NCI-H748 (cell line): ENCODE measurements at regions not wholly inside any gene's neighbourhood (a gene's known extent, or its start where the extent isn't known, plus 50 kb on each side); places are given as distances from the start of the nearest gene placed in this dataset.
"Not testable (repeated sequence)": the region's sequence is repeated elsewhere in the genome, so short reads cannot be mapped to it uniquely, and the experiment has no call there.

Experiments
- DNase-seq: peaks from one replicate; lab custom pipeline; 2025; ENCODE audit not compliant: unreplicated experiment; lab: John Stamatoyannopoulos, UW

DNA sequence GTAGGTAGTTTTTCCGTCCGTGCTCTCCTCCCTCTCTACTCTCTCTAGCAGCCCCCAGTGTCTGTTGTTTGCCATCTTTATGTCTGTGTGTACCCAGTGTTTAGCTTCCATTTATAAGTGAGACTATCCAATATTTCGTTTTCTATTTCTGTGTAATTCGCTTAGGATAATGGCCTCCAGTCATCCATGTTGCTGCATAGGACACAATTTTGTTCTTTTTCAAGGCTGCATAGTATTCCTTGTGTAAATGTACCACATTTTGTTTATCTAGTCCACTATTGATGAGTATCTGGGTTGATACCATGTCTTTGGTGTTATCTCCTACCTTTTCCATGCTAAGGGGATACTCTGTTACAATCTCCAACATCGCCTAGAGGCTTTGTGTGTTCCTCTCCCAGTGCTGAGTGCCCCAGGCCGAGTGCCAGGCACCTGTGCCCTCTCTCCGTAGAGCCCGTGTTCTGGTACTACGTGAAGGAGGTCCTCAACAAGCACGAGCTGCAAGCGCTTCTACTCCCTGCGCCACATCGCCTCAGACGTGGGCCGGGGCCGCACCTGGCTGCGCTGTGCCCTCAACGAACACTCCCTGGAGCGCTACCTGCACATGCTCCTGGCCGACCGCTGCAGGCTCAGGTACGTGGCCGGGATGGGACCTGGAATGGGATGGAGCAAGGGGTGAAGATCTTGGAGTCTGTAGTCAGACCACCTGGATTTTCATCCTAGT is 51.0 kb downstream of the NPIPB11 start:
- DNase-seq: not testable (repeated sequence)

DNA sequence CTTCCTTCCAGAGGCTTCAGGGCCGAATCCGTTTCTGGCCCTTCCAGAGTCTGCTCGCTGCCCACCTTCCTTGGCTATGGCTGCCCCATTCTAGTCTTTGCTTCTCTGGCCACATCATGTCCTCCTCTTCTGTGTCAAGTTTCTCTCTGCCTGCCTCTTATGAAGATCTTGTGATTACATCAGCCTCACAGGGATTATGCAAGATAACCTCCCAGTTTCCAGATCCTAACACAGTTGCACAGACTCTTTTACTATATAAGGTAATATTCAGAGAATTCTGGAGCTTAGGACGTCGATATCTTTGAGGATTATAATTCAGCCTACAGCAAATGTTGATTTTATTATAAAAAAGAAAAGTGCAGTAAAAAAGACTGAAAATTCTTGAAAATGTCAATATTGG is 52.1 kb downstream of the NPIPB11 start:
- DNase-seq: not testable (repeated sequence)

DNA sequence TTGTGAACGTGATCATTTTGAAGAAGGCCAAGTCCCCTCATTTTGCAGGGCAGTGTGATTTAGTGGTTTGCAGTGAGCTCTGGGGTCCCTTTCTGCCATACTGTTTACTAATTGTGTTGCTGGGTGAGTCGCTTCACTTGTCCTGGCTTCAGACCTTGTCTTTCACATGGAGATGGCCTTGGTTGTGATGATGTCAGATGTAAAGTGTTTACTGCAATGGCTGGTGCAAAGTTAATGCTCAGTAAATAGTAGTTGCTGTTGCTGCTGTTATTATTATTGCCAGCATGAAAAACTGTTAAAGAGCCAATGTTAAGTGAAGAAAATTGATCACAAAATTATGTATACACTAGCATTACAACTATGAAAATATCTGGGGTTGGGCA is 53.9 kb downstream of the NPIPB11 start:
- DNase-seq: not testable (repeated sequence)

DNA sequence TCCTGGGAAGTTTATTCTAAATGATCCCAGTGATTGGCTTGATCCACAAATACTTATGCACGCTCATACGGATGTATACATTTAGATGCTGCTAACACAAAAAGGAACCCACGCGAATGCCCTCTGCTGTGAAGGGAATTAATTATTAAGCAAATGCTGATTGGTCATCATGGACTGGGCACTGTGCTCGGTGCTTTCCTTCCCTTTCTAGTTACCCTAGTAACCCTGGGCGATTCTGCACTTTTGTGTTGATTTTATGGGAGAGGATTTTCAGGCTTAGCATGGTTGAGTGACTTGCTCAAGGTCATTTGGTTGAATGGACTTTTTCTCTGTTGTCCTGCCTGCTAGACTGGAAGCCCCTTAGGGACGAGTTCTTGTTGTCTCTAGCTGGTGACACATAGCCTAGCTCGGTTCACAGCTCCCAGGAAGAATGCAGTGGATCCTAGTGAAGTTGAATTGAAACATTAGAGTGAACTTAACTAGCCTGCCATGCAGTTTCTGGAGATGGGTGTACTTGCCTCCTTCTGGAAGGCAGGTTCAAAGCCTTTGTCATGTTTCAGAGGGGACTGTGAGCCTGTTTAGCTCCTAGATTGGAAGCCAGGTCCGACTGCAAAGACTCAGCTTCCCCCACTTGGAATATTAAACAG is 54.4 kb downstream of the NPIPB11 start:
- peak; percentile 48 for DNase-seq

DNA sequence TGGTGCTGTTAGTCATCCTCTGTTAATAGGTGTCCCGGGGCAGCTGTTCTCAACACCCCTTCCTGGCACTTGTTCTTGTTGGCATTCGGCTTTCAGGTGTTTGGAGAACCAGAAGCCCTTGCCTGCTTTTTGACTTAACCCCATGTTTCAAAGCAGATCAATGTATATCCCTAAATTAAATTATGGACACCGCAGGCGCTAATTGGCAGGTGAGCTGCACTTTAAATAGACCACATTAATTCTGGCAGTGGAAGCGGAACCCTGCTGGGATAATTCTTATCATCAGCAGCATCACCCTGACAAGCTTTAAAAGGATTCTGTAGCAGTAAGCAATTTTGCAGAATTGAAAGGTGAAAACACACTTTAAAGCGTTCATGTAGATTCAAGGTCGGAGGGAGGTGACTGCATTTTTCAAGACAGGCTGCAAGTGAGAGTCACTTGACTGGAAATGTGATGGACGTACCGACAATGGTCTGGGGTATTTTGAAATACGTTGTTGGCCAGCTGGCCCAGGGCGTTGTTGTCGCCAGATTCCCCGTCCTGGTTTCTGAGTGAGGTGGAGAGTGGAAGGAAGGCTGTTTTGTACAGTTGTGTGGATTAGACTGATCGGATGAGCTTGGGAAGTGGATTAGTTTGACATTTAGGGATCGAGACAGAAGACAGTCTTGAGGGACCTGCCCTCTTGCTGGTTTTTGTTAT is 55.1 kb downstream of the NPIPB11 start:
- DNase-seq: peak; percentile 85

DNA sequence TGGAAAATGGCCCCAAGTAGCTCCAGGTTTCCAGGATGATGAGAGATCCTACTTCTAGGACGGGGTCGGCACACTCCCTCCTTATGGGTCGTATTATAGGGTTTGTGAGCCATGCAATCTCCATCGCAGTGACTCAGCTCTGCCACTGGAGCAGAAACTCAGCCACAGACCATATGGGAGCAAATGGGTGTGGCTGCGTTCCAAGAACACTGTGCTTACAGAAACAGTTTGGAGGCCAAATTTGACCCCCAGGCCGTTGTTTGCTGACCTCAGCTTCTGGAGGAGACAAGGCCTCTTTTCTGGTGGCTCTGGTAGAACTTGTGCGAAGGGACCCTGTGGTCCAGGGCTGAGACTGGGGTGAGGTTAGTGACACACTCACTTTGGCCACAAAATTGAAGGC is 56.5 kb downstream of the NPIPB11 start:
- DNase-seq: not testable (repeated sequence)

DNA sequence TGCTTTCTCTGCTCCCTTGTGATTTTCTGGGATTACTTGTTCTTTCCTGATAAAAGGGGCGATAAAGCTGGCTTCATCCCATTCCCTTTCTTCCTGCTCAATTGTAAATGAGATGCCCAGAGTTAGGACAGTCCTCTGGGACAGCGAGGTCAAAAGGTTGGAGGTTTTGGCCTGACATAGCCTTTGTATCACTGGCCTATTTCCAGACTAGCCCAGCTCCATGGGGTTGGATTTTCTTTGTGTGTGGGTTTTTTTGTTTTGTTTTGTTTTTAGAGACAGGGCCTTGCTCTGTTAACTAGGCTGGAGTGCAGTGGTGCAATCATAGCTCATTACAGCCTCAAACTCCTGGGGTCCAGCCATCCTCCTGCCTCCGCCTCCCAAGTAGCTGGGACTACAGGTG is 57.8 kb downstream of the NPIPB11 start:
- not testable (repeated sequence) for DNase-seq

DNA sequence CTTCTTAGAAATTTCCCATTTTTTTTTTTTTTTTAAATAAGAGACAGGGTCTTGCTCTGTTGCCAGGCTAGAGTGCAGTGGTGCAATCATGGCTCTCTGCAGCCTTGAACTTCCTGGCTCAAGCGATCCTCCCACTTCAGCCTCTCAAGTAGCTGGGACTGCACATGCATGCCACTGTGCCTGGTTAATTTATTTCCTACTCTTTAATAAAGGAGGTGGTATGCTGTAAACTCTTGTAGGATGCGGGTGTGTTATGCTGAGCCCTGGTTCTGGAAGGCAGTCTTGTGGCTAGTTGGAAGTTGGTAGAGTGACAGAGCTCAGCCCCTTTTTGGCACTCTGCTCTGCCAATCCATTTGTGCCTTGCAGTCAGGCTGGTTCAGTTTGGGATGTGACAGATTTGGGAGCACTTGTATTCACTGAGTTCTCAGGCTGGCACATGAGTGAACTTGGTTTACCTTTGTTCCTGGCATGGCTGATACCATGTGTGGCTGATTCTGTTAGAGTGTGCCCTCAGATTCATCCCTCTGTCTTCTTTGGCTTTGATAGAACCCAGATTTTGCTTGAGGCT is 58.3 kb downstream of the NPIPB11 start:
- DNase-seq: not testable (repeated sequence)

DNA sequence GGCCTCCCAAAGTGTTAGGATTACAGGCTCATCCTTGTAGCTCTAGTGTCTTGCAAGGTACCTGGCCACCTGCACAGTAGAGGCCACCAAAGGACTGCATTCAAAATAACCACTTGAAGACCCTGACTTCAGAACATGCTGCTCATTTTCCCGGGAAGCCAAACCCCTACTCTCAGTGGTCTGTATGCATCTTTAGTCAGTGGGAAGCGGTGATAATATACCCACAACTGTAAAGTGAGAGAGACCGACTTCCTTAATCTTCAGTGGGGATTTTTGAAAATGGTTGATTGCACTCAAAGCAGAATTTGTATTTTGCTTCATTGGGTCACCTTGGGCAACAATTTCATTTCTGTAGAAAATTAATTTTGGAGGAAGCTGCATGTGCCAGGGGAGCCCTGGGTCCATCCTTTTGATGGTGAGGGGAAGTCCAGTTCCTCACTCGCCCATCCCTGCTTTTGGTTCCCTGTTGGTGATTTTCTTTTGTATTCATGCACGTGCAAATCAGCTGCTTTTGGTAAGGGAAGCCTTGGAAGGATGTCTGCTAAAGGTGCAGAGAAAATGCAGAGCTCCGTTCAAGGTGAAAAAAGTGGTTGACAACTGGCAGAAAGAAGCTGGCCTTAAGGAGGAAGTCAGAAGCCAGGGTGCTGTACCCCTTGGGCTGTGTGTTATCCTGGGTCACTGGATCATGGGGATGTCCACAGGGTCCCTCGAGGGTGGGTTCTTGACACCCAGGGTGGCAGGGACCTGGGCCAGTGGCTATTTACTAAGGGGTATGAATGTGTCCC is 59.5 kb downstream of the NPIPB11 start:
- not testable (repeated sequence) for DNase-seq

DNA sequence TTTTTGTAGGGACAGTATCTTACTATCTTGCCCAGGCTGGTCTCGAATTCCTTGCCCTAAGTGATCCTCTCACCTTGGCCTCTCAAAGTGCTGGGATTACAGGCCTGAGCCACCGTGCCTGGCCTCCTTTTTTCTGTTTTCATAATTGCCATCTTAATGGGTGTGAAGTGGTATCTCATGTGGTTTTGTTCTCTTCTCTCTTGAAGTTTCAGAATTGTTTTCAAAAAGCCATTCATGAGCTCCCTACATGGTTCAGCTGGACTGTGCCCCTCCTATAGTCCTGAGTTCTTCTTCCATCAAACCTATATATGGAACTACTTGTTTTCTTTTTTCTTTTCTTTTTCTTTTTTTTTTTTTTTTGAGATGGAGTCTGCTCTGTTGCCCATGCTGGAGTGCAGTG is 60.3 kb downstream of the NPIPB11 start:
- not testable (repeated sequence) for DNase-seq

DNA sequence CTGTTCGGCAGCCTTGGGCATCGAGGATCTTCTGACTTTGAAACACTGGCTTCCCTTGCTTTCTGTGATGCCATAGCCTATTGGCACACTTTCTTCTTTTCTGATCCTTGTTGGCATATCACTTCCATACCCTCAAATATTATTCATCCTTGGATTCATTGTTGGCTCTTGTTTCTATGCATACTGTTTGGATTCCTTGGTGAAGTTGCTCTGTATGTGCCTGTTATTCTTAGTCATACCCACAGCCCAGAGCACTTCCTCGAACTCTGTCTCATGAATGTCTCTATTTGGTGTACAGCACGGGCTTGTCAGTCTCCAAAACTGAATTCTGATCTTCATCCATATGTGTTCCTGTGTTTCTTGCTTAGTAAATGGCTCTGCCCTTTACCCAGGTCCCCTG is 63.6 kb downstream of the NPIPB11 start:
- DNase-seq: not testable (repeated sequence)

DNA sequence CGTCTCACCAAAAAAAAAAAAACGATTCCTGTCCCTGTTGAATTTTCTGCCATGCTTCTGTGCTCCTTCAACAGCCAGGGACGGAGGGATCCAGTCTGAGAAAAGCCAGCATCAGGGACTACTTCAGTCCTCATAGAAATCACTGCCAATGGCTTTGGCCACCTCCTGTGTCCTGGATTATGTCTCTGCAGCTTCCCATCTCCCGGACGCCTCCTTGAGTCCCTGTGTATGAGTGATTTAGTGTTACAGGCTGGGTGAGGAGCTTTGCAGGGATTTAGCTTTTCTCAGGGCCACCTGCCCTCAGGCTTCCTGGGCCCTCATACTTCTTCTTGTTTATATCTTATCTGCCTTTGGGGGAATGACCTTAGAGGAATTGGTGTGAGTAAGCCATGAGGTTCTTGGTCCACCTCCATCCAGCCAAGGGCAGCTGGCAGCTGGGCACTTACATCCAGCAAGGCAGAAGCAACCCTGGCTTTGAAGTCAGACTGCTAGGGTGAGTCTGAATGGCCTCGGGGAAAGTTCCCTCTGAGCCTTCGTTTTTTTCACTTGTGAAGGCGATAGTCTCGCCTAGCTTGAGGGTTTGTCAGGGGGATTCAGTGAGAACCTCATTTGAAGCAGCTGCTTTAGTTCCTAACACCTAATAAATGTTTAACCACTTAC is 65.6 kb downstream of the NPIPB11 start:
- not testable (repeated sequence) for DNase-seq

DNA sequence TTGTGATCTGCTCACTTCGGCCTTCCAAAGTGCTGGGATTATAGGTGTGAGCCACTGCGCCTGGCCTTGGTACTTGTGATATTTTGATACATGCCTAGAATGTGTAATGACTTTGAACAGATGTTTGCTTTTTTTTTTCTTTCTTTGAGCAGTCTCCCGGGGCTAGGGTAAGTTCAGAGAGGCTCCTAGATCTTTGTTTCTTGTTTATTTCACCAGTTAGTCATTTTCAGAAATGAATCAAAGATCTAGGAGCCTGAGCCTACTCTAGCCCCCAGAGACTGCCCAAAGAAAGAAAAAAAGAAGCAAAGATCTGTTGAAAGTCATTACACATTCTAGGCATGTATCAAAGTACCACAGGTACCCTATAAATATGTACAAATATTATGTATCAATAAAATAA is 66.3 kb downstream of the NPIPB11 start:
- DNase-seq: not testable (repeated sequence)

DNA sequence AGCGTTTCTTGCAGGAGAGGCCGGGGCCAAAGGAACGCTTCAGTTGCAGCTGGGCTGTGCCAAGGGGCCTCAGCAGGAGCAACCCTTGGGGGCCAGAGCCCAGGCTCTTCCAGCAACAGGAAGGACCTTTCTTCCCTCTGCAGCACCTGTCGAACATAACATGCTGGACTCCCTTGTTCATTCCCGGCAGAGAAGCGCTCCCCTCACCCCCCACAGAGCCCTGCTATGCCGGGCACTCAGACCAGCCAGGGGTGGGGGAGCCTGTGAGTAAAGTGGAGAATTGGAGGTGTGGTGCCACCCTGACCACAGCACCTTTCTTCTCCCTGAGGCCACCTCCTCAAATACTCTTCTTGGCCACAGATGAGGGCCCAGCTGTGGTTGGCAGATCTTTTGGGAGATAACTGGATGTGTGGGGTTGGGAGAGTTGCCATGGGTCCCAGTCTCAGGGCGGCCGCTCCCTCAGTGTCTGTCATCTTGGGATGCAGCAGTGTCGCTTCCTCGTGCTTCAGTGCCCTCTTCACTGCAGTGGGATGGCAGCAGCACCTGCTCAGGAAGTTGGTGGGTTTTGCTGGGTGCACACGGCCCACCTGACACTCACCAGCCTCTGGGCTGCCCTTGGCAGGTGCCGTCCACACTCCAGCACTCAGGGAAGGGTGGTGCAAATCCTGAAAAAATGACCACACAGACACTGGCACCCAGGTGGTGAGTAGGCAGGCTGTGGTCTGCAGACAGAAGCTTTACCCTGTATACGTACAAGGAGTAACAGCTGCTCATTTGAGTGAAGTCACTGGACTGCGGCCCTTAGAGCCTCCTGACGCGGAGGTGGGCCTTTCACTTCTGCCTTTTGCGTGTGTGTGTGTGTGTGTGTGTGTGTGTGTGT is 67.5 kb downstream of the NPIPB11 start:
- not testable (repeated sequence) for DNase-seq

DNA sequence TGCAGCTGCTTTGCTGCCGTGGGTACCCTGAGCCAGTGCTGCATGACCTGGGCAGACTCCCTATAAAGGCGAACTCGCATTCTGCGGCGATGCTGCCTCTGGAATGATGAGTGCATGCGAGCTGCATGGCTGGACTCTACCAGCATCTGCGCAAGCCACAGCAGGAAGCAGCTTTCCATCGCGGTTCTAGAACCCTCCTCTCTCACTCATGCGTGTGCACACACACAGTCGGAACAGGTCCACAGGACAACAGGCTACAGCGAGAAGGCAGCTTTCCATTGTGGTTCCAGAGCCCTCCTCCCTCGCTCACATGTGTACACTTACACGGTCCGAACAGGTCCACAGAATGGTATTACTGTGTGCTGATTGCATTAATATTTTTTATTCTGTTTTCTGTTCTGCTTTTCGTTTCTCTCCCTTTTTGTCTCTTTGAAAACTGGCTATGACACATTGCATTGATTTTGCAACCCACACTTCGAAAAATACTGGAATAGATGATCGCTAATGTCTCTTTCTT is 69.1 kb downstream of the NPIPB11 start:
- DNase-seq: not testable (repeated sequence)

DNA sequence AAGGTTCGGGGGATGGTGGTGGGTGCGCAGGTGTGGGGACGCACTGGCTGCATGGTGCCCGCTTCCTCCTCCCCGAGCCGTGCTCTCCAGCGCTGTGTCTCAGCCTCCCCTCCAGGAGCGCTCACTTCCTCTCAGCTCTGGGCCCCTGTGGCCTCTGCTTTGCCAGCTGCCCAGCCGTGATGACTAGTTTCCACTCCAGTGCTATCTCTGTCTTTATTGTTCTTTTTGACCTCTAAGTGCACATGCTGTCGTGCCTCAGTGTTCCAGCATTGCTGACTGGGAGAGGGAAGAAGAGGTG is 71.0 kb downstream of the NPIPB11 start:
- DNase-seq: not testable (repeated sequence)

DNA sequence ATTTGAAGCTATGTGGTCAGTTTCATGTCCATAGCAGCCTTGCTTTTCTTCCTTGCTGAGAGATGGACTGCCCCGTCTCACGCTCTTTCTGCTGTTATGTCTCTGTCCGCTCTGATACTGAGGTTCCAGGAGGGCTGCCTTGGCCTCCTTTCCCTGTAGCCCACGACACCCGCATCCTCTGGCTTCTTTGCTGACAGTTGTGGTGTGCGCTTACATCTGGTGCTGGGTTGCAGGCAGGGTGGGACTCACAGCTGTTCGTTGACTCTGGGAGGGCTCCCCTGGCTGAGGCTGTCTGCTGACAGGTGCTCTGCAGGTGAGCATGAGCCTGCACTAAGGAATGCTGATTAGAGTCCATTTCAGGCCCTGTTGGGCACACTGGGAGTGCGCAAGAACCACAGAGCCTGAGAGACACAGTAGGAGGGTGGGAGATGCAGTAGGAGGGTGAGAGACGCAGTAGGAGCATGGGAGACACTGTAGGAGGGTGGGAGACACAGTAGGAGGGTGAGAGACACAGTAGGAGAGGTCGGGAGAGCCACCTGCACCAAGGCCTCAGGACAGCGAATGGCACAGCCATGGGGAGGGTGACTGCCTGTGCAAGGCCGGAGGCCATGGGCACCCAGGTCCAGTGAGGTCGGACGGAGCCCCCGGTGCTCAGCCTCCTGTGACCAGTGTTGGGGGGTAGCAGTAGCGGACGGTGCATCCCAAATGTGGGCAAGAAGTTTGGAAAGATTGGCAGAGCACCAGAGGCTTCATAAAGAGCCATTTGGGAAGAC is 71.5 kb downstream of the NPIPB11 start:
- DNase-seq: not testable (repeated sequence)

DNA sequence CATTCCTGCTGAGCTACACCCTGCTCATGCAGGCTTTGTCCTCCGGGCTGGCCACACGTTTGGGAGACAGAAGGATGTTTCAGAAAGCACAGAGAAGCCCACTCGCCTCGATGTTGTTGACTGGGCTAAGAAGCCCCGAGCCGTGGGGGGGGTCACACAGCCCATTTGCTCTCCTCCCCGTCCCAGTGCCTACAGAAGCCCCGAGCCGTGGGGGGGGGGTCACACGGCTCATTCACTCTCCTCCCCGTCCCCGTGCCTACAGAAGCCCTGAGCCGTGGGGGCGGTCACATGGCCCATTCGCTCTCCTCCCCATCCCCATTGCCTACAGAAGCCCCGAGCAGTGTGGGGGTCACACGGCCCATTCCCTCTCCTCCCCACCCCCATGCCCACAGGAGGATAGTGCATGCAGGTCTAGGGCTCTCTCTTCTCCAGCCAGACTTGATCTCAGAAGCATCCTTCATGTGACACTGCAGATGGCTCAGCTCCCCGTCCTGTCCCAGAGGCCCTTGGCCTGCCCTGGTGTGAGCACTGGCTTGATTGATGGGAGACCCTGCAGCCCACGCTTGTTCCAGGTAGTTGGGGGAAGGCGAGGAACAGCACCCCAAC is 72.9 kb downstream of the NPIPB11 start:
- not testable (repeated sequence) for DNase-seq
